Myocyte (in vitro differentiated cells): ENCODE measurements at regions not wholly inside any gene's neighbourhood (a gene's known extent, or its start where the extent isn't known, plus 50 kb on each side); places are given as distances from the start of the nearest gene placed in this dataset.
"Not testable (repeated sequence)": the region's sequence is repeated elsewhere in the genome, so short reads cannot be mapped to it uniquely, and the experiment has no call there.

ENCODE experiments used
- DNase-seq: peaks from one replicate; pipeline ENCODE4 v3.0.0-alpha.2; 2012; ENCODE audit warnings: low read depth

DNA sequence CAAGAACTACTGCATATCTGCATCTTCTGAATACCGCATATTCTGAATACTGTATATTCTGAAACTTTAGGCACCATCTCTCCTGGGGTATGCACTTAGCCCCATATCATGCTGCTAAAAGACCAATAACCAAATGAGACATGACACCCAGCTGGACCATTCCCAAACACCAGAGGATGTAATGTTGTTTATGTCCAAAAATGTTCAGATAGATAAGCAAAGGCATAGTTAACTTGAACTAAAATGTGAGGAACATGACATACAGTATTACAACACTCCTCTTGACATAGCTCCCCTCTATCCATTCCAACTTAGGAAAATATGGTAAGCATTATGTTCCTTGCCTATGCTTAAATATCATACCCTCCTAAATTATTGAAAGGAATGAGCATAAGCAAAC lies 127.3 kb downstream of the TENT5A start:
- no peak for DNase-seq

- no peak for DNase-seq
Observed at GRCh38 chr6:81624453-81624852, 128.0 kb downstream of the TENT5A start.

GRCh38 chr6:81623106-81623759 lies 129.2 kb downstream of the TENT5A start:
- DNase-seq = no peak

GRCh38 chr6:81621816-81622395 lies 130.6 kb downstream of the TENT5A start:
- DNase-seq = no peak

DNA sequence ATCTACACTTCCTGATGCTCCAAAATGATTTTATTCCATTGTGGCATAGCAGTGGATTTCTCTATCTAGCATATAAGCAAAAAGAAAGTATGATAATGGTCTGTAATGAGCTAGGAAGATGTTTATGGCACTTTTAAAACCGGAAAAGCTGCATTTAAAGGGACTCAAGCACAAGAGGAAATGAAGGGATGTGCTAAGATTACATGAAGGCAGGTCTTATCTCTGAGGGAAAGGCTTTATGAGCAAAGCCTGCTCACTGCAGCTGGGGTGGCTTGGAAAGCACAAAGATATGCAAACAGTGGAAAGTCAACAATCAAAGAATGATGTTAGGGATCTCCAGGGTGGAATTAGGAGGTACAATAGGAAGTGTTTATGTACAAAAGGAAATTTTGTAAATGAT lies 138.2 kb downstream of the TENT5A start:
- DNase-seq = no peak

DNA sequence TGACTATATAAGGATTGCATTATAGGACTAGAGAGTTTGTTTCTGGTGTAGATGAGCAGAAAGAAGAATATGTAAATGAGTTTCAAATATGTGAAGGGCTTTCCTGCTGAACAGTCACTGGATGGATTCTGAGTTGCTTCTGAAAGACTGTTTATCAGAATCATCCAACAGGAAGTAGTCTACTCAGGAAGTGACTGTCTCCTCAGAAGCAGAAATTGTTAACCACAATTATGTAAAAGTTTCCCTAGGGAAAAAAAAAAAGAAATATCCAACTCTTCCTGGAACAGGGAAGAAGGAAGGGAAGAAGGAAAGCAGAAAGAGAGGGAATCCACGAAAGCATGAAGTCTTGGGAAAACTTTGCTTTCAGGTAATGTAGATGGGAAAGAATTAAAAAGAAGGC lies 138.9 kb downstream of the TENT5A start:
- DNase-seq = peak; percentile 45

- no peak for DNase-seq
Observed at GRCh38 chr6:81612136-81612535, 140.3 kb downstream of the TENT5A start.

GRCh38 chr6:81609736-81610135 lies 142.7 kb downstream of the TENT5A start:
- no peak for DNase-seq

DNA sequence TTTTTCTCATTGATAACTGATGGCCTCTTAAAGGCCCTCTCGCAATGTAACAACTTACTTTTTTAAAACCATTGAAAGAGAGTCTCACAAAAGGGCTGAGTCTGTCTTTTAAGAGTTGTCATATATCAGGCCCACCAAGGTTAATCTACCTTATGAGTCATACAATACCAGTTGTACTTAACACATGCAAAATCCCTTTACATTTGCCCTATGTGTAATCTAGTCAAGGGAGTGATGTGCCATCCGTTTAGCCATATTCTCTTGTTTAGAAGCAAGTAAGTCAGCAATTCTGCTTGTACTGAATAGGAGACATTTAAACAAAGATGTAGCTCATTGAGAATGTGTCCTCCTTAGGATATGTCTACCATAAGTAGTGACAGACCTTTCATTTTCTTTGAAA lies 143.7 kb downstream of the TENT5A start:
- no peak for DNase-seq

DNA sequence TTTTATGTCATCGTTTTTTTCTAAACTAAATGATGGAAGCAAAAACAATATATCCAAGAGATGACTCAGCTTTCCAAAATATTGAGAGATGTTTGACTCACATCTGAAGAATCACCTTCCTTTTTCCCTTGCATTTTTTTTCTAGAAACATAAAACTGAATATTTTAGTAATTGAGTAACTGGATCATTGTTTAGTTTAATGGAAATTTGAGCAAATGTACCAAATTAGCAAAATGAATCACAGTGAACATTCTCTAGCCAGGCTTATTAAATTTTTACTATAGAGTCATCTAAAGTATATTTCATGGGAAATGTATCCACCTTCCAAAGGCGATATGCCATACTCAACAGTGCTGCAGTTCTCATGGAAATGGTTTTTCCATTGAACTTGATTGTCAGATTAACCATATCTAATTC lies 145.5 kb downstream of the TENT5A start:
- no peak for DNase-seq

GRCh38 chr6:81605526-81605925 lies 147.0 kb downstream of the TENT5A start:
- no peak for DNase-seq

DNA sequence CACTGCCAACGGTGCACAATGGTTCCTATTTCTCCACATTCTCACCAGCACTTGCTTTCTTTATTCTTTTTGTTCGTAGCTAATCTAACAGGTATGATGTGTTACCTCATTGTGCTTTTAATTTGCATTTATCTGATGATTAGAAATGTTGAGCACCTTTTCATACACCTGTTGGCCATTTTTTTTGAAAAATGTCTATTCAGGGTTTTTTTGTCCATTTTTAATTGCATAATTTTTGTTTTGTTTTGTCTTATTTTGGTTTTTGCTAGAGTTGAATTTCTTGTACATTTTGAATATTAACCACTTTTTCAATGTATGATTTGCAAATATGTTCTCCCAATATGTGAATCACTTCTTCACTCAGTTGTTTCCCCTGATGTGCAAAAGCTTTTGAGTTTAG lies 150.6 kb downstream of the TENT5A start:
- no peak for DNase-seq

DNA sequence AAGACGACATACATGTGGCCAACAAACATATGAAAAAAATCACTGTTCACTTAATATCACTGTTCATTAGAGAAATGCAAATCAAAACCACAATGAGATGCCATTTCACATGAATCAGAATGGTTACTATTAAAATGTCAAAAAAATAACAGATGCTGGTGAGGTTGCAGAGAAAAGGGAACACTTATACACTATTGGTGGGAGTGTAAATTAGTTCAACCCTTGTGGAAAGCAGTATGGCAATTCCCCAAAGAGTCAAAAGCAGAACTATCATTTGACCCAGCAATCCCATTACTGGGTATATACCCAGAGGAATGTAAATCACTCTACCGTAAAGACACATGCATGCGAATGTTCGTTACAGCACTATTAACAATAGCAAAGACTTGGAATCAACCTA lies 152.0 kb downstream of the TENT5A start:
- not testable (repeated sequence) for DNase-seq

DNA sequence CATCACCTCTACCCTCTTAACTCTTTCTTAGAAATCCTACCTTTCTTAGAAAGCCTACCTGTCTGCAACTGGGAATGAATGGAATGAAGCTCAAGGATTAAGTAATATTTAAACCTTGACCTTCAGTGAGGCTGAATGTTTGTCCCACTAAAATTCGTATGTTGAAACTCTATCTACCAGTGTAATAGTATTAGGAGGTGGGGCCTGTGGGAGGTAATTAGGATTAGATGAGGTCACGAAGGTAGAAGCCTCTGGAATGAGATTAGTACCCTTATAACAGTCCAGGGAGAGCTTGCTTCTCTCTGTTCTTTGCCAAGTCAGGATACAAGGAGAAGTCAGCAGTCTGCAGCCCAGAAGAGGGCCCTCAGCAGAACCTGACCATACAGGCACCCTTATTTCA lies 158.0 kb downstream of the TENT5A start:
- DNase-seq = no peak

GRCh38 chr6:81590314-81590691 lies 162.2 kb downstream of the TENT5A start:
- no peak for DNase-seq

- DNase-seq = no peak
Observed at GRCh38 chr6:81589465-81590313, 162.8 kb downstream of the TENT5A start.

- not testable (repeated sequence) for DNase-seq
Observed at GRCh38 chr6:81585686-81586085, 166.8 kb downstream of the TENT5A start.

- not testable (repeated sequence) for DNase-seq
Observed at GRCh38 chr6:81584156-81584555, 168.3 kb downstream of the TENT5A start.

- DNase-seq = peak; percentile 59
Observed at GRCh38 chr6:81575442-81575841, 177.0 kb downstream of the TENT5A start.

GRCh38 chr6:81572020-81572419 lies 180.5 kb downstream of the TENT5A start:
- DNase-seq = no peak

- no peak for DNase-seq
Observed at GRCh38 chr6:81570681-81571080, 181.8 kb downstream of the TENT5A start.

DNA sequence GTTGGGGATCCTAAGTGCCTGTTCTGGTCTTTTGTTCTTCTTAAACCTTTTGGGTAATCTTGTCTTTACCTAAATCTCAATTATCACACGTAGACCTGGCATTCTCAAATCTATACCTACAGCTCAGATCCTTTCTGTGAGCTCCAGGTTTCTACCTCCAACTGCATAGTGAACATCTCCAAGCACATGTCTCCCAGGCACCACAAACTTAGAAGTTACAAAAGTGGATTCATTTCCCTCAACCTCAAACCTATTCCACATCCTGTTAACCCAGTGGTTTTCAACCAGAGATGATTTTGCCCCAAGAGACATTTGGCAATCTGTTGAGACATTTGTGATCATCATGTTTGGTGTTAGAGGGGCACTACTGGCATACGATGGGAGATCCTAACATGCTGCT lies 183.5 kb downstream of the TENT5A start:
- DNase-seq = no peak
